GM21367 (cell line): ENCODE measurements at regions not wholly inside any gene's neighbourhood (a gene's known extent, or its start where the extent isn't known, plus 50 kb on each side); places are given as distances from the start of the nearest gene placed in this dataset.
"Not testable (repeated sequence)": the region's sequence is repeated elsewhere in the genome, so short reads cannot be mapped to it uniquely, and the experiment has no call there.

Source experiments
- ATAC-seq: cut with Tn5 transposase; IDR thresholded peaks from one replicate; pipeline ENCODE4 v1.9.1; 2021; ENCODE audit not compliant: unreplicated experiment

DNA sequence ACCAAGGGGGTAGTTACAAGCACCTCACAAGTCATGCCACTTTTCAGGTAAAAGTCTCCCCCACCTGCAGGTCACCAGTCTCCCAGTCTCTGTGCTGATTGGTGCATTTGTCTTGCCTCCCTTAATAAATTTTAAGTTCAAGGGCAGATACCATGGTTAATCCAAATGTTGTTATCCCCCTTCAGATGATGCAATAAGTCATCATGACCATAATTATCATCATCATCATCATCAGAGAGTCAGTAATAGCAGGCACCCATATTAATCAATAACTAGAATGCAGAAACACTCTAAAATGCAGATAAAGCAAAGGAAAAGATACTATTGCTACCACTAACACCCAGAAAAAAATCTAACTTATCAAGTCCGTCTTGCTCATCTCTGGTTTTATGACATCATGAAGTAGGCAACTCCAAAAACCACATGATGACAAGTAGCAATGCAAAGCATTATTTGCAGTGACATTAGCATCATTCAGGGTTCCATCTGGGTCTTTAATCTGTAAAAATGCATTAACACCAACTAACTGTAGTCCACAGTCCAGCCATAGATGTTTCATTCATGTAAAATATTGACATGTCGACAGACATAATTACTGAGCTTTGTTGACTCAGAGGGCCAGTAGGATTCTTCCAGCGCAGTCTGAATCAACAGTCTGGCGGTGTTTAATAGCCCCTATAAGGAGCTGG, 492.0 kb upstream of the RUNX1 start:
- no peak for ATAC-seq

DNA sequence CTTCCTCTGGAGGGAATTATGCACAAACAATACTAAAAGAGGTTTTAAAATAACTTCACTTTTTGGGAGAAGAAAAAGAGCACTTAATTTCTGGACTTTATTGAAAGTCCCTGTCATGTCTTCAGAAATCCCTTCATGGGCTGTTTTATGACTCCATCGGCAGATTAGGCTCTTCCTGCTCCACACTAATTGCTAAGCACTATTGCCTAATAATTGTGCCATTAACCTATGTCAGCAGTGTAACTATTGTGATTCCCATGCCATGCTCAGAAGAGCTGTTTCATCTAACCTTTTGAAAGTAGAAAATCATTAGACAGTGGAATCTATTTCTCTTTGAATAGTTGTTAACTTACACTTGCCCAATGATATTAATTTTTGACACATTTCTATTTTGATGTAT, 489.3 kb upstream of the RUNX1 start:
- ATAC-seq = no peak

DNA sequence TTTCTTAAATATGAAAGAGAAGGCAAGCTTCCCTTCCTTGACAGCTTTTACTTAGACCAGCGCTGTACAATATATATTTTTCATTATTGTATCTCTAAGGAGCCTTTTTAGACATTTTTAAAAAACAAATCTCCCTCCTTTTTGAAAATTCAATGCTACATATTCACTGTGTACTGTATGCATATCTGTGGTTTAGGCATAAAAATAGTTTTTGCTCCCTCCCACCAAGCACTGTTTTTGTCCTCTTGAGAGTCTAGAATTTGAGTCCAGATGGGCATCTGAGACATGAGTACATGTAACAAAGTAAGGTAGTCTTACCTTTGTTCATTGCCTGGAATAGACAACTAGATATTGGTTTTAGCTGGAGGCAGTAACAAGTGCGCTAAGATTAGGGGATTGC, 488.5 kb upstream of the RUNX1 start:
- ATAC-seq = no peak

DNA sequence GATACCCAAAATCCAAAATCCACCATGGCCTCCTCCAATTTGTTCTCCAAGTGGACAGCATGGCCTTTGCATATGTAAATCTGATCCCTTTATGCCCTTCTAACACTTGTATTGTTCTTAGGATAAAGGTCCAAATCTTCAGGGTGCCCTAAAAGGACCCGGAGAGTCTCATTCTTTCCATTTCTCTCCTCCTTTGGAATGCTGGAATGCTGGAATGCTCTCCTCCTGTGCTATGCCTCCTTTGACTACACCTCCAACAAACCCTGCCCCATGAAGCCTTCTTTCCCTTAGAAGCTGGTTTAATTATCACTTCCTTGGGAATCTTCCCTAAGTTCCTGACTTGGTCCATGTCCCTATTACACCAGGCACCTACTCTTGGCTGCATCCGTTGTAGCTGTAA, 484.8 kb upstream of the RUNX1 start:
- no peak for ATAC-seq

DNA sequence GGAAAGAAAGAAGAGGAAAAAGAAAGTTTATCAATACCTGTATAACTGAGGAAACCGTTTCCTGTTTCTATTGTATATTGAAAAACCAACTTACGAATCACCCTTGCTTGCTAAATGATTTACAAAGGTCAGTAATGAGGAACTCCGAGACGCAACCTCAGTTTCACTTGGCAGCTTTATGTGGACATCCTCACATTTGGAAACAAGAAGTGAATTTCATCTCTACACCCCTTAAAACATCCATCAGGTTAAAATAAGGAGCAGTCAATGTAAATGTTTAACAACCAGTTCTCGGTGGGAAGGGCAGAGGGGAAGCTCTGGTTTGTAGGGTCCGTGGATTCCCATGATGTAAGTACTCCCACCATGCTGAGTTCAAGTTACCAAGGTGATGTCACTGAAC, 481.7 kb upstream of the RUNX1 start:
- ATAC-seq = no peak

DNA sequence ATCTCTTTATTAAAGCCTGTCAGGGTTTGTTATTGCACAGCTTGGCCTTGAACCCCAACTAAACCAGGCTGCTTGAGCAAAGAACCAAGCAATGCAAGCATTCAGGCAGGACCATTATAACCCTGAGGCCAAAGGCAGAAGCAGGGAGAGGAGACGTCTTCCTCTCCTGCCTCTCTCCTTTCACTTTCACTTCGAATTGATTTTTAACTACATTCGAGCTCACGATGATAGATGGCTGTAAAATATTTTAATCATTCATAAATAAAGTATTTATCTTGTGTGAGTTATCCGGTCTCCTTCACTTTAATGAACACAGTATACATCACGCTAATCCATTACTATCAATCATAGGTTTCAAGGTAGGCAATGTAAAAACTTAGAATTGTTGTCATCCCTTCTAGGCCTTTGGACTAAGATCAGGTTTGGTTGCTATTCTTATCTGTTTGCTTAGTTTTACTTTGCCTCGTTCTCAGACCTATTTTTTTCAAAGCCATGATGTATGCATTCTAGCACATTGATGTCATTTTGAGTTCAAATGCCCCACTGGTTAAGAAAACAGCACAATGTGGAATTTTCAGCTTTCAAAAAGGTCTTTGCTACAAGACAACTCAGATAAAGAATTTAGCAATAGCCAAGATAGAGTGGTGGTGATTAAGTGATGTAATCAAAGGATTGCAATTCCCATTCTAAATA, 480.2 kb upstream of the RUNX1 start:
- peak; percentile 57 for ATAC-seq

DNA sequence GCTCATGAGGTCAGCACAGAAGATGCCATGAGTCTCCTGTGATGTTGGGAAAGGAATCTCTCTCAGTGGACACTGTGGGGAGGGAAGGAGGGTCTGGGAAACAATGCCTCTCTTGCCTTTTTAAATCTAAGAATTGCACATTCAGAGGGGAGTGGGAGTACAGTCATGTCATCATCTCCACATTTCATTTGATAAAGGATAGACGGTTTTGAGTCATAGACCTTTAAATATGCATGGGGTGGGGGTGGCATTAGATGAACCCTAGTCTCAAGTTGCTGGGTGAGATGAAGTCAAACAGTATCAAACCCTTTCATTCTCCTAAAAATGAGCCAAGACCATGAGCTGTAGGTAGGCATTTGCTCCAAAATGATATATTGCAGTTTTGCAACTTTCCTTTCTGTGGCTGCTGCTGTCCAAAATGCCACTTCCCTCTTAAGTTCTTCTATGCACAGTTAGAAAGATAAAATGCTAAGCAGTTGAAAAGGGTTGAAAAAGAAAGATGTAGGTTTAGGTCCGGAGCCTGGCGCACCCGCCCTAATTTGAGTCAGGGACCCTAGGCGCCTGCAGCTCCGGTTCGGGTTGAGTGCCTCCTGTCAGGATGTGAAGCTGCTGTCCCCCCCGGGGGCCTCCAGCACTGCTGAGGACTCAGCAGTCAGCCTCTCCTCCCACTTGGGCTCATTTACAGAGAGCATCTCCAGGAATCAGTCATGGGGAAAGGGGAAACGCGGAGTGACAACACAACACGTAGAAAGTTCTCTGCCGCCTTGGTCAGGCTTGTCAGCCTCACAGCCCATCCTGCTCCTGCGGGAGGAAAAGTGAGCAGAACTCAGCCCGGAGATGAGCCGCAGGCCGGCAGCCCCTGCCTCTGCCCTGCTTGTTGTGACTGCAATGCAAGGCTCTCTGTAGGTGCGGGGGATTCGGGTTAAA, 479.3 kb upstream of the RUNX1 start:
- peak; percentile 54 for ATAC-seq

DNA sequence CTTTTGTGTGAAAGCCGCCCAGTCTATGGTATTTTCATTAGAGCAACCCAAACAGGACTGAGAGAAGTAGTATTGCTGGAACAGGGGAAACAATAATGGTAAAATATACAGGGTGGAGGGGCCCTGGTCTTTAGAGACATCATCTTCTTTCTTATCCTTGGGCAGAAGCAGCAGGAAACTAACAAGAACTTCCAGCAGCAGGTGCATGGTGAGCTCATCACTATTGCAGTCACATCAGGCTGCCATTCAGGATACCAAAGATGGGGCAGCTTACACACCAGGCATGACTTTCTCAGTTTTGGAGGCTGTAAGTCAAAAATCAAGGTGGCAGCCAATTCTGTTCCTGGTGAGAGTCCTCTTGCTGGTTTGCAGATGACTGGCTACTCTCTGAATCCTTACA, 478.3 kb upstream of the RUNX1 start:
- ATAC-seq = no peak

DNA sequence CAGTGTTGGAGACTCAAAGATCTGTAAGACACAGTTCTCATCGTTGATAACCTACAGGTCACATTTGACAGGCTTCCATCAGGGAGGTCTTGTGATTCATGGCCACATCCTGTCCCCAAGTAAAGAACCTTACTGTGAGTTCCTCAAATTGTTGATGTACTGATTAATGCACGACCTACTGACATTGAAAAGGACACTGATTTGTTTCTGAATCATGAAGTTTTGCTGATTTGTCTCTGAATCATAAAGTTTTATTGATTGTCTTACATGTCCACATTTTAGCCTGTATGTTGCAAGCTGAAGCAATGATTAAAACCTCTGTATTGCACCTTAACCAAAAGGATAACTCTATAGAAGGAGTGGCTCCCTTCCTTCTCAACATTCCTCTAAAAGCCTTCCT, 476.3 kb upstream of the RUNX1 start:
- ATAC-seq = no peak

DNA sequence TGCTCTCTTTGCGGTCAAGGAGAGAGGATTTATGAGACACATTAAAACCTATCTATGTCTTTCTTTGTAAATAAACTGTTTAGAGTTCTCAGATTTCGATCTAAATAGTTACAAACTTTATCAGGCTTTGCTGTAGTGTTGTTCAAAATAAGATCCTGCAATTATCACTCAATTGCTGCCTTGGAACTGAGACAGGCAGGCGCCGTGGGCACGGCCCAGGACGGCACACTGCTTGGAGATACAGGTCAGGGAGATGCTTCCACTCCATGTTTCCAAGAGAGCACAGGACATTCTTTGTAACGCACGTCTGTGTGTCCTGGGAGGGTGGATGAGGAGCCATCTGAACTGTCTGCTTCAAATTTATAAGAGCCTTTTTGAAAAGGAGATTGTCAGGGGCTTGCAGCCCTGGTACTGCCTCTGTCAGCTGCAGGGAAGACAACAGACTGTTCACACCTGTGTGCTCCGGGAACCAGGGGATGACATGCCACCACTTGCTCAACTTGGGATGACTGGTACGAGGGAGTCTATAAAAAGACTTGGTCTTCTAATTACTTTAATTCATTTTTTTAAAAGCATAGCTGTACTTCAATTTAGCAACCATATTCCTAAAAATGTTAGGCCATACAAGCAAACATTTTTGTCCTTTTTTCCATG, 472.9 kb upstream of the RUNX1 start:
- ATAC-seq = no peak

DNA sequence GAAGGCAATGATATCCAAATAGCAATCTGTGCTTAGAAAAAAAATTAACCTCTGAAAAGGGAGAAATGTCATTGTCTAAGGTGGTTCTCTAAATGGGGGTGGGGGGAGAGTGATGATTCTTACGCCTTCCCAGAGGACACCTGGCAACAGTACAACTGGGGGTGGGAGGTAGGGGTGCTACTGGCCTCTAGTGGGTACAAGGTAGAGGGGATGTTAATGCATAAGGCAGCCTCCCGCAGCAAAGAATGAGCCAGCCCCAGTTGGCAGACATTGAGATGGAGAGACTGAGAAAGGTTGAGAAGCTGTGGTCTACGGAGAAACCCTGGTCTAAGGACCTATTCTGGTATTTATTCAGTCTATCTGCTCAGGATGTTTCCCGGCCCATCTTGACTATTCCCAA, 472.2 kb upstream of the RUNX1 start:
- no peak for ATAC-seq

DNA sequence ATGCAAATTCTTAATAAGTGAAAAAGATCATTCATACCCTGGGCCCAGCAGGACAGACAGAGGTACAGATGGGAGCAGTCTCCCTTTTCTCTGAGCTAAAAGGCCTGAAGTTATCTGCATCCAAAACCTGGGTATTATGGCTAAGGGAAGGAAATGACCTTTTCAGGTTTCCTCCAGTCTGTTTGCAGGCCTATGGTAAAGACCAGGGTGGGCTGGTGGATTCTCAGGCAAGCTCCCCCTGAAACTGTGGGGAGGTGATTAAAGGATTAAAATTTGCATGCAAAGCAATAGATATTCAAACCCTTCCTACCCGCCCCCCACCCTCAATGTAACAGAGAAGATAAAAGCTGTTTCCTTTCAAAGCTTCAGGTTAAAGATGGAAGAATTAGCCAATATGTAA, 471.8 kb upstream of the RUNX1 start:
- ATAC-seq = no peak

DNA sequence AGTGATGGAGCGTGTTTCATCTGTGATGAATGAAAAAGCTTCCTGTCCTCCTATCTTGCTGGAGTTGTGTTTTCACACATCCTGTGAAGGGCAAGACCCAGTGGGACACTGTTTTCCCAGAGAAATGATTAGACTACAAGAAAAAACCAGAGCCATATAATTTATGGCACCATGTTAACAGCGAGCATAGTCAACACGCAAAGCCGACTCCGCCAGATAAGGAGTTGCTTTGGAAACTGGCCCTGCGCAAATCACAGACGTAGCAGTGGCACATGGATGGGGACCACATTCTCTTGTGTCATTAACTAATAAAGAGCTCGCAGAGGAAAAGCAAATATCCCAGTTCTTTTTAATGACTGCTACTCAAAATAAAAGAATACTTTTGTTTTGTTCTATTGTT, 471.2 kb upstream of the RUNX1 start:
- ATAC-seq = no peak

DNA sequence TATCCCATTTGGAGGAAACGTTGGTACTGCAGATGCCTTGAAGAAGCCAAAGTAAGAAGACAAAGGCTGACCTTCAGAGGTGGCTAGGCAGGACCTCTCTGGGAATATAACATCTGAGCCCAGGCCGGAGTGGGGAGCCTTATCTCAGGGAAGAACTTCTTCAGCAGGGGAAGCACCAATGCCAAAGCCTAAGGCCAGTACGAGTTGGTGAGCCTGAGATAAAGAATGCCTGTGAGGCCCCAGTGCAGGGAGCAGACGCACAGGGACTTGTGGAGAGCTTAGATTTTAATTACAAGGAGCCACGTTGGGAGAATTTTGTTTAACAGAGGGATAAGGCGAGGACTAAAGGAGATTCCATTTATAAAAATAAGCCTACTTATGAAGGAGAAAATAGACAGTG, 468.8 kb upstream of the RUNX1 start:
- ATAC-seq = no peak

DNA sequence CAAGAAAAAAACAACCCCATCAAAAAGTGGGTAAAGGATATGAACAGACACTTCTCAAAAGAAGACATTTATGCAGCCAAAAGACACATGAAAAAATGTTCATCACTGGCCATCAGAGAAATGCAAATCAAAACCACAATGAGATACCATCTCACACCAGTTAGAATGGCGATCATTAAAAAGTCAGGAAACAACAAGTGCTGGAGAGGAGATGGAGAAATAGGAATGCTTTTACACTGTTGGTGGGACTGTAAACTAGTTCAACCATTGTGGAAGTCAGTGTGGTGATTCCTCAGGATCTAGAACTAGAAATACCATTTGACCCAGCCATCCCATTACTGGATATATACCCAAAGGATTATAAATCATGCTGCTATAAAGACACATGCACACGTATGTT, 467.2 kb upstream of the RUNX1 start:
- not testable (repeated sequence) for ATAC-seq

DNA sequence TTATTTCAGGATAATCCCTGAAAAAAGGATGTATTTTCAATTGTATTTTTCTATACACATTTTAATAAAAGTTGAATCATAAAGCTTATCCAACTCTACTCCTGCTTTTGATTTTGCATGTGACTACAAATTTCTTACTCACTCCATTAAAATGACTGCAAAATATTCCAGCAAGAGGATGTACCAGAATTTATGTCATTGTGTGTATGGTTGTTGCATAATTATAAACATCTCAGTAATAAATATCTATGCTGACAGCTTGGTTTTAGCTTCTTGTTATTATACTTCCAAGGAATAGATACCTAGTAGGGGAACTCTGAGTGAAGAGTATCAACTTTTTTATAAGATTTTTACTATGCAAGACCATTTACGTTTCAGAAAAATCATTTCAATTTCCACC, 463.2 kb upstream of the RUNX1 start:
- no peak for ATAC-seq

DNA sequence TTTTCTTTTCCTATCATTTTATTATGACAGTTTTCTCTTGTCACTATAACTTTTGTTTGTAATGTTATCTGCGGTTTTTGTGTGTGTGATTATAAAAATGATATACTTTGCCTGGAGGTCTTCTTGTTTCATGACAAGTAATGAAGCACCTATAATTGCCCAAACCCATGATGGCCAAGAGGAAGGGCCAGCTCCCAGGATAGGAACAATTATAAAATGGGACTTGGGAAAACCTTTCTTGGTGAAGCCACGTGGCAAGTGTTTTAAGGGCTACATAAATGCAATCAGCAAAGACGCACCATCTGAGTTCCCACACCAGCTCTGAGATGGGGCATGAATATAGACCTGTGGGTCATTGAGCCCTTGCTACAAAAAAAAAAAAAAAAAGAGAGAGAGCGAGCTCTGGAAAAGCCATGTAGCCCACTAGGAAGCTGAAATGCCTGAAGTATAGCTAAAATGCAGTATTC, 462.6 kb upstream of the RUNX1 start:
- no peak for ATAC-seq

DNA sequence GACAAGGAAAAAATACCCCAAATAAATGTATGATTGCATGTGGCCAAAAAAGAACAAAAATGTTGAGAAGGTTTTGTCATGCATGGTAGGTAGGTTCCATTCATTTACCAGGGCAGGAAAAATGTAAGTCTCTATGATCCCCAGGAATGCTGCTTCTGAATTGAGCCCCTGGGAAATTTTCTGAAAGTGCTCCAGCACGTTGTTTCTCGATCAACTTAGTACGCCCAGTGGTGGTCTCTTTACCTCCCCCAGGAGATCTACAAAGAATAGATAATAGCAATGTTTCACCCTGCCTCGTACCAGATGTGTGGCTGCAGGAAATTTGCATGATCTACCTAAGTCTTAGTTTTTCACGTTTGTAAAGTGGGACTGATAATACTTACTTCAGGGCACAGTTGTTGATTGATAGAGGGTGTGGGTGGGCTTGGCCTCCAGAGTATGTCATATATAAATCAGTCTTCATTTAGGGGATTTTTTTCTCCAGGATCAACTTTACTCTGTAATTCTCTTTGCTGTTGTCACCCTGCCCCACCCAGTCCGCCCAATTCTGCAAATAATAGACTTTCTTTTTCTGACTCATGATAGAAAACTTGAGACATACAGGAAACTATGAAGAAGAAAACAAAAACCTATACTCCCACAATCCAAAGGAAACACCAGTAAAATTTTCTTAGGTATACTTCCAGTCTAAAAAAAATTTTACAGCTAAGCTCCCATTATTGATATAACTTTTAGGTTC, 462.0 kb upstream of the RUNX1 start:
- no peak for ATAC-seq

DNA sequence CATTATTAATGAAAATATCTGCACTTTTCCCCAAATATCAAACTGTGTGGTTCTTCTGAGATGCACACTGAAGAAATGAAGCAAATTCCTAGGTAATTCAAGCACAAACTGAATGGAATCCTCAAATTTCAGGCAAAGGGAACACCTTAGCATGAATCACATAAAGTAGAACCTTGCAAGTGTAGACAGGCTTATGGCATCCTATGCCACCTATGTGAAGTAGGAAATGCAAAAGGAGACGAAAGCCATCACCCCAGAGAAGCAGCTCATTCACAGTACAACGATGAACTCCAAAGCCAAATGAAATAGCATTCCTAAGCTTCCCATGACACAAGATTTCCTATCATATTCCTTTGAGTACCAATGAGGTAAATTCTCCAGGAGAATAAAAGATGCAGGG, 461.2 kb upstream of the RUNX1 start:
- ATAC-seq = no peak

DNA sequence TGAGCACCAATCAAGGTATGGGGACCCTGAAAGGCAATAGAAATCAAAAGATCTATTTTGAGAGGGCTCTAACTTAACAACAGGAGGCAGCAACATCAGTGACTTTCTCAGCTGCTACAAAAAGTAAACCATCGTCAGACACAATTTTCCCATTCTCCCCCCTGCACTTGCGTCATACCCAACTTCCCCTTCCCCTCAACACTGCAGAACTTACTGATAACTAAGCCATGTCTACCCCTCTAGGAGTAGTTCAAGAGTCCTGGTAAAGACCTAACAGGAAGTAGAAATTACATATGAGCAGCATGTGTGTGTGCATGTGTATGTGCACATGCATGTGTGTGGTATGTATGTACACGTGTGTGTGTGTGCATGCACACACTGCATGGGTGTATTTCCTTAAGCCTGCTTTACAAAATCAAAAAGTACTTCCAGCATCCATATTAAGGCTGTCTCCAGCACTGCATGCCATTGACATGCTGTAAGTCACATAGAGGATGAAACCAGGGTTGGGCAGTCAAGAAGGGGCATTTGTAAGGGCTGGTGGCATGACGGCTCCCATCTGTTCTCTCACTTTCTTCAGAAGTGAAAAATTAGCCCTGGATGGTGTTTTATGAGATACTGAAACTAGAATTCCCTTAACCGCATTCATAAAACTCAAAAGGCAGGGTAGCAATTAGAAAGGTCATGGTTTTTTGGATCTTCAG, 460.1 kb upstream of the RUNX1 start:
- no peak for ATAC-seq
